Heart right ventricle (tissue), 16 donors: ENCODE measurements at regions not wholly inside any gene's neighbourhood (a gene's known extent, or its start where the extent isn't known, plus 50 kb on each side); places are given as distances from the start of the nearest gene placed in this dataset.
A peak's percentile ranks its signal among the peaks of the same experiment; 100 is the strongest.
"Not testable (repeated sequence)": the region's sequence is repeated elsewhere in the genome, so short reads cannot be mapped to it uniquely, and the experiment has no call there.

Source experiments
- ATAC-seq, 8 donors: fragments of 200-7000 bp; cut with Tn5 transposase; one replicate each; pipeline ENCODE4 v1.9.1; 2020; ENCODE audit warnings: mild to moderate bottlenecking in 8 of 8, moderate library complexity in 8 of 8, moderate number of reproducible peaks in 1 of 8
- DNase-seq, 2 donors: peaks; one replicate each; pipeline ENCODE4 v3.0.0-alpha.2; 2020
- H3K27ac ChIP-seq, 10 donors: fragments of 200-600 bp; sonication (generic) in 2 of 10; one replicate each; pipeline versions ENCODE4 v1.5.0 to v1.8.0; 2020 to 2022; ENCODE audit warnings: mild to moderate bottlenecking in 3 of 10
- H3K27me3 ChIP-seq, 7 donors: fragments of 200-600 bp; one replicate each; pipeline ENCODE4 v1.8.0; 2021 to 2022; ENCODE audit warnings: mild to moderate bottlenecking in 2 of 7
- H3K36me3 ChIP-seq, 9 donors: fragments of 200-600 bp; sonication (generic) in 1 of 9; one replicate each; pipeline versions ENCODE4 v1.5.0 to v1.8.0; 2020 to 2022; ENCODE audit warnings: mild to moderate bottlenecking in 2 of 9
- H3K4me1 ChIP-seq, 9 donors: fragments of 200-600 bp; sonication (generic) in 1 of 9; one replicate each; pipeline versions ENCODE4 v1.5.0 to v1.8.0; 2020 to 2022; ENCODE audit warnings: mild to moderate bottlenecking in 4 of 9
- H3K4me3 ChIP-seq, 10 donors: fragments of 200-600 bp; sonication (generic) in 2 of 10; one replicate each; pipeline versions ENCODE4 v1.5.0 to v1.8.0; 2020 to 2022; ENCODE audit warnings: mild to moderate bottlenecking in 7 of 10, moderate library complexity in 2 of 10
- H3K9me3 ChIP-seq, 11 donors: fragments of 200-600 bp in 10 of 11; sonication (generic) in 2 of 11; one replicate each; pipeline versions ENCODE4 v1.5.0 to v1.8.0; 2013 to 2022; ENCODE audit warnings: mild to moderate bottlenecking in 2 of 11, control low read depth in 1 of 11, moderate library complexity in 1 of 11
- WGBS, 2 donors: extraction: QIAGEN DNeasy Blood & Tissue Kit; methylation state at CpG; one replicate each; pipeline ENCODE4 v1.1.7; 2013; ENCODE audit warnings: inconsistent platforms in 1 of 2; 5-methylcytosine and 5-hydroxymethylcytosine counted together
- intact Hi-C, 10 donors: fragments of 100-400 bp; cut with DNase I; formaldehyde crosslinking; loops; one replicate each; pipeline versions ENCODE4 v1.11.1 to v1.14.2; 2022
- TF ChIP-seq, protein P1 (sequence below), 9 donors: fragments of 200-600 bp; sonication (generic) in 2 of 9; IDR thresholded peaks; one replicate each; pipeline versions ENCODE4 v1.5.0 to v1.8.0; 2021 to 2022; ENCODE audit warnings: antibody characterized with exemption in 9 of 9, mild to moderate bottlenecking in 5 of 9, moderate library complexity in 1 of 9
- donor health status: Arrhythmogenic right ventricular cardiomyopathy.
- donor health status: ischemic (EF 13 %, LVEDD 7.1; RV severe dilation, severe dysfunction).
- donor health status: healthy with polysubstance abuse.
- donor health status: DM: no; HTN: yes; CAD: no.
- donor health status: DM: no; HTN: no; CAD: no.
- donor health status: ischemic (EF 25% LVEDD 6.9; RV normal size, moderate dysfunction).
- donor health status: ischemic (EF 25% LVEDD 5.7; RV mildly dilated, moderate dysfunction).
- donor health status: healthy.
- donor health status: DM: yes; HTN: yes; CAD: no.
- donor health status: Ischemic cardiomyopathy.
- donor health status: ischemic (EF 35%, LVEDD 5.7; RV mildly dilated, moderate dysfunction).
- donor health status: nonischemic (EF 11% LVEDD 7.7; RV severe dilation, severe dysfunction).
- donor health status: DM: yes; HTN: yes; CAD: no.
- donor health status: PGD.
- donor health status: ischemic (EF 29% LVEDD 5.4; RV normal size, mild dysfunction).
- donor health status: nonischemic (EF 23%, LVEDD 6.1; RV moderate dilation, normal function).

DNA sequence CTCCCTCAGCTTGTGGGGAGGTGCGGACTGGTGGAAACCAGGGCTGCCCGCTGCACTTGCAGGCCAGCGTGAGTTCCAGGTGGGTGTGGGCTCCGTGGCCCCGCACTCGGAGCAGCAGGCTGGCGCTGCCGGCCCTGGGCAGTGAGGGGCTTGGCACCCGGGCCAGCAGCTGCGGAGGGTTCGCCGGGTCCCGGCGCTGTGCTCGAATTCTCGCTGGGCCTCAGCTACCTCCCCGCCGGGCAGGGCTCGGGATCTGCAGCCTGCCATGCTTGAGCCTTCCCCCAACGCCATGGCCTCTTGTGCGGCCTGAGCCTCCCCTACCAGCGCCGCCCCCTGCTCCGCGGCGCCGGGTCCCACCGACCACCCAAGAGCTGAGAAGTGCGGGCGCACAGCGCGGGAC lies 71.6 kb upstream of the ADGRL1 start:
- no peak overlapping the region for H3K27ac ChIP-seq
- intact Hi-C loops, result no loop called here
- peaks cover 0 to 39% (median 6%) of the 10 kb centered on the region in 7 donors for H3K27me3 ChIP-seq
- TF ChIP-seq, protein P1, sequence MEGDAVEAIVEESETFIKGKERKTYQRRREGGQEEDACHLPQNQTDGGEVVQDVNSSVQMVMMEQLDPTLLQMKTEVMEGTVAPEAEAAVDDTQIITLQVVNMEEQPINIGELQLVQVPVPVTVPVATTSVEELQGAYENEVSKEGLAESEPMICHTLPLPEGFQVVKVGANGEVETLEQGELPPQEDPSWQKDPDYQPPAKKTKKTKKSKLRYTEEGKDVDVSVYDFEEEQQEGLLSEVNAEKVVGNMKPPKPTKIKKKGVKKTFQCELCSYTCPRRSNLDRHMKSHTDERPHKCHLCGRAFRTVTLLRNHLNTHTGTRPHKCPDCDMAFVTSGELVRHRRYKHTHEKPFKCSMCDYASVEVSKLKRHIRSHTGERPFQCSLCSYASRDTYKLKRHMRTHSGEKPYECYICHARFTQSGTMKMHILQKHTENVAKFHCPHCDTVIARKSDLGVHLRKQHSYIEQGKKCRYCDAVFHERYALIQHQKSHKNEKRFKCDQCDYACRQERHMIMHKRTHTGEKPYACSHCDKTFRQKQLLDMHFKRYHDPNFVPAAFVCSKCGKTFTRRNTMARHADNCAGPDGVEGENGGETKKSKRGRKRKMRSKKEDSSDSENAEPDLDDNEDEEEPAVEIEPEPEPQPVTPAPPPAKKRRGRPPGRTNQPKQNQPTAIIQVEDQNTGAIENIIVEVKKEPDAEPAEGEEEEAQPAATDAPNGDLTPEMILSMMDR (IDR thresholded peaks at IDR 0.05), result no peak
- H3K36me3 ChIP-seq, result no peaks in the 10 kb centered on the region
- DNase-seq, result no peak
- 97 to 98% methylated on average over 32 of the region's 32 CpGs for WGBS, 2 donors
- ATAC-seq, result peak in 1 of 8 donors; percentile 44
- peaks cover 0 to 4% (median 0%) of the 10 kb centered on the region in 9 donors for H3K4me1 ChIP-seq
- no peak overlapping the region for H3K4me3 ChIP-seq
- H3K9me3 ChIP-seq, result peaks cover 0 to 10% (median 0%) of the 10 kb centered on the region in 11 donors

DNA sequence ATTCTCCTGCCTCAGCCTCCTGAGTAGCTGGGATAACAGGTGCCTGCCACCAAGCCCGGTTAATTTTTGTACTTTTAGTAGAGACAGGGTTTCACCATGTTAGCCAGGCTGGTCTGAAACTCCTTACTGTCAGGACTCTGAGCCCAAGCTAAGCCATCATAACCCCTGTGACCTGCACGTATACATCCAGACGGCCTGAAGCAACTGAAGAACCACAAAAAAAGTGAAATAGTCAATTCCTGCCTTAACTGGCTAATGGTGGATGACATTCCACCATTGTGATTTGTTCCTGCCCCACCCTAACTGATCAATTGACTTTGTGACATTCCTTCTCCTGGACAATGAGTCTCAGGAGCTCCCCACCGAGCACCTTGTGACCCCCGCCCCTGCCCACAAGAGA lies 69.9 kb upstream of the ADGRL1 start:
- H3K27me3 ChIP-seq, result peaks cover 0 to 51% (median 7%) of the 10 kb centered on the region in 7 donors
- H3K36me3 ChIP-seq, H3K27ac ChIP-seq, H3K9me3 ChIP-seq, DNase-seq, intact Hi-C loops, H3K4me3 ChIP-seq, ATAC-seq, H3K4me1 ChIP-seq: not testable (repeated sequence)
- 86 to 87% methylated on average over 5 of the region's 5 CpGs for WGBS, 2 donors

DNA sequence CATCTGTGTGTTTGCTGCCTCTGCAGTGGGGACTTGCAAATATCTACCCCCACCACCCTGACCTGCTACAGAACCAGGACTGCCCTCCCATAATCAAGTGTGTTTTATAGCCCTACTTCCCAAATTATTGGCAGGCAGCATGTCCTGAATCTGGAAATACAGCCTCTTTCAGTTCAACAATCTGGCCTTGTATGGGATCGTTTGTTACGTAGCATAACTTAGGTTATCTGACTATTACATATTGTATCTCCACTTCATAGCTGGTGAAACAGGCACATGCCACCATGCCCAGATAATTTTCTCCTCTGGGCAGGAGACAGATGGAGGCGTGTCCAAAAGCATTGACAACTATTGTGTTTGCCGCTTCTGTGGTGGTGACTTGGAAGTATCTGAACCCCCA lies 66.7 kb upstream of the ADGRL1 start:
- intact Hi-C loops, result no loop called here
- WGBS, 2 donors, result 95 to 98% methylated on average over 4 of the region's 4 CpGs
- TF ChIP-seq, protein P1 (IDR thresholded peaks at IDR 0.05), result no peak

DNA sequence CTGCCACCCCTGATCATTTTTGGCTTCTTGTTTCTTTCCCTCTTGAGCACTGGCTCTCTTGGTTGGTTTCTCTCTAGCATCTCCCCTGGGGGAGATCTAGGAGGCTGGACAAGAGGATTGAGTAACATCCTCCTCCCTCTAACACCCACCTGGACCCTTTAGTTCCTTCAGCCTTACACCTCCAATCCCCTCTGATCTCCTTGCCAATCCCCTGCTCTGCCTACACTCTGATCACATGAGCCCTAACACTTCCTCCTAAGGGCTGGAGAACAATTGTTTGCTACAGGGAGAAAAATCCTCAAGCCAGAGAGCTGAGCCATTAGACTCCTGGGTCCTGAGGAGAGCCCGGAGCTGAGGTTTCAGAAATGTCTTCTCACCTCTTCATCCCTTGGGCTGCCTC lies 65.9 kb upstream of the ADGRL1 start:
- TF ChIP-seq, protein P1 (IDR thresholded peaks at IDR 0.05), result no peak
- WGBS, 2 donors, result 38 to 48% methylated on average over 1 of the region's 1 CpG
- intact Hi-C loops, result no loop called here

More for the DNA sequence above, 66.7 kb upstream of the ADGRL1 start:
- H3K27me3 ChIP-seq, result peaks cover 0 to 43% (median 10%) of the 10 kb centered on the region in 7 donors
- H3K27ac ChIP-seq, result no peak overlapping the region
- ATAC-seq, result no peak
- peaks cover 0 to 4% (median 0%) of the 10 kb centered on the region in 9 donors for H3K4me1 ChIP-seq
- no peak overlapping the region for H3K4me3 ChIP-seq
- no peak for DNase-seq
- H3K9me3 ChIP-seq, result peaks cover 0 to 10% (median 0%) of the 10 kb centered on the region in 11 donors
- no peaks in the 10 kb centered on the region for H3K36me3 ChIP-seq

DNA sequence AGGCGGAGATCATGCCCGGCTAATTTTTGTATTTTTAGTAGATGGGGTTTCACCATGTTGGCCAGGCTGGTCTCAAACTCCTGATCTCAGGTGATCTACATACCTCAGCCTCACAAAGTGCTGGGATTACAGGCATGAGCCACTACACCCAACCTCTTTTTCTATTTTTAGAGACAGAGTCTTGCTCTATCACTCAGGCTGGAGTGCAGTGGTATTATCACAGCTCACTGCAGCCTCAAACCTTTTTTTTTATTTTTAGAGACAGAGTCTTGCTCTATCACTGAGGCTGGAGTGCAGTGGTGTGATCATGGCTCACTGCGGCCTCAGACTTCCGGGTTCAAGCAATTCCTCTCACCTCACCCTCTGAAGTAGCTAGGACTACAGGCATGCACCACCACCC lies 64.6 kb upstream of the ADGRL1 start:
- WGBS, 2 donors, result 67 to 78% methylated on average over 4 of the region's 4 CpGs
- H3K4me1 ChIP-seq, DNase-seq, H3K4me3 ChIP-seq, H3K27ac ChIP-seq, intact Hi-C loops, H3K36me3 ChIP-seq, H3K9me3 ChIP-seq: not testable (repeated sequence)
- peaks cover 4 to 47% (median 27%) of the 10 kb centered on the region in 7 donors for H3K27me3 ChIP-seq
- ATAC-seq, result peak in 4 of 8 donors; percentile 7 to 74 (median 40)

More for the DNA sequence above, 65.9 kb upstream of the ADGRL1 start:
- H3K27ac ChIP-seq, result no peak overlapping the region
- DNase-seq (no peak), ATAC-seq (peak in 1 of 8 donors; percentile 17)
- no peak overlapping the region for H3K4me3 ChIP-seq
- no peaks in the 10 kb centered on the region for H3K36me3 ChIP-seq
- peaks cover 0 to 10% (median 0%) of the 10 kb centered on the region in 11 donors for H3K9me3 ChIP-seq
- peaks cover 0 to 45% (median 15%) of the 10 kb centered on the region in 7 donors for H3K27me3 ChIP-seq
- peaks cover 0 to 4% (median 0%) of the 10 kb centered on the region in 9 donors for H3K4me1 ChIP-seq
